K562 (cell line): ENCODE measurements at regions not wholly inside any gene's neighbourhood (a gene's known extent, or its start where the extent isn't known, plus 50 kb on each side); places are given as distances from the start of the nearest gene placed in this dataset.
A peak's percentile ranks its signal among the peaks of the same experiment; 100 is the strongest.

Experiments
- ATAC-seq: fragments of 200-7000 bp; cut with Tn5 transposase; 3 replicates; pipeline ENCODE4 v1.9.1; 2020; ENCODE audit warnings: moderate library complexity
- BruUV-seq: library from RNA; stranded (reverse); fragments of 400-500 nt; replicated peaks from 2 replicates; lab custom pipeline; 2021; lab: Mats Ljungman, UMichigan
- CTCF ChIA-PET: fragments of 300-600 bp; formaldehyde crosslinking; extraction: SDS; loops from one replicate; lab custom pipeline; 2021; ENCODE audit warnings: low intra/inter-chr PET ratio; lab: Yijun Ruan, JAX
- POLR2A ChIA-PET: fragments of 300-600, 350-650 bp; sonication (Branson Sonifier 250); formaldehyde crosslinking; extraction: SDS; loops from one replicate; lab custom pipeline; 2021; ENCODE audit warnings: antibody characterized with exemption, inconsistent platforms; lab: Yijun Ruan, JAX
- DNase-seq, 4 experiments: peaks; one replicate each; pipeline versions ENCODE4 v3.0.0 to v3.0.0-alpha.2; 2011 to 2018; ENCODE audit warnings: low spot score in 3 of 4, mixed read lengths in 3 of 4; ENCODE audit errors: extremely low read depth in 1 of 4
- FAIRE-seq: peaks from 2 replicates; lab custom pipeline; 2011; peaks lifted over from hg19 to GRCh38; lab: Jason Lieb, UNC
- H2AFZ ChIP-seq: 2 replicates; pipeline ENCODE4 v1.6.0; 2011; ENCODE audit warnings: low read depth, low read length, control low read depth, inconsistent platforms
- H3K27ac ChIP-seq: fragments of 200-600 bp; 3 replicates; pipeline ENCODE4 v1.8.0; 2011; ENCODE audit warnings: low read depth, mild to moderate bottlenecking, control low read depth, inconsistent platforms, low read length, moderate library complexity, mixed read lengths; ENCODE audit errors: extremely low read depth
- H3K27me3 ChIP-seq, 2 experiments: fragments of 300-600 bp in 1 of 2; 2 replicates in 1 of 2; 3 replicates in 1 of 2; pipeline versions ENCODE4 v1.6.0 to v1.8.0; 2011; ENCODE audit warnings: inconsistent platforms in 2 of 2, low read length in 2 of 2, mild to moderate bottlenecking in 1 of 2, mixed read lengths in 1 of 2, moderate library complexity in 1 of 2; ENCODE audit not compliant: control insufficient read depth in 2 of 2, insufficient read depth in 2 of 2
- H3K36me3 ChIP-seq: fragments of 300-600 bp; 3 replicates; pipeline ENCODE4 v1.8.0; 2011; ENCODE audit warnings: mild to moderate bottlenecking, low read length, inconsistent platforms; ENCODE audit not compliant: control insufficient read depth, insufficient read depth
- H3K4me1 ChIP-seq, 2 experiments: fragments of 200-600 bp in 1 of 2; replicated peaks in 1 of 2; 2 replicates in 1 of 2; 3 replicates in 1 of 2; pipeline versions ENCODE4 v1.5.1 to v1.8.0; 2011; ENCODE audit warnings: inconsistent platforms in 2 of 2, low read length in 2 of 2, mild to moderate bottlenecking in 1 of 2, mixed read lengths in 1 of 2, moderate library complexity in 1 of 2; ENCODE audit not compliant: control insufficient read depth in 2 of 2, insufficient read depth in 2 of 2
- H3K4me2 ChIP-seq: 2 replicates; pipeline ENCODE4 v1.6.1; 2011; ENCODE audit warnings: low read length, control low read depth, inconsistent platforms, mixed read lengths; ENCODE audit not compliant: insufficient read depth
- H3K4me3 ChIP-seq: fragments of 200-600 bp; sonication (generic), shearing (Covaris generic); 2 replicates; pipeline ENCODE4 v1.5.1; 2016; ENCODE audit warnings: control low read depth, inconsistent platforms
- H3K79me2 ChIP-seq: fragments of 200-600 bp; 3 replicates; pipeline ENCODE4 v1.8.0; 2011; ENCODE audit warnings: low read length, inconsistent platforms; ENCODE audit not compliant: control insufficient read depth, insufficient read depth
- H3K9ac ChIP-seq, 2 experiments: 2 replicates each; pipeline versions ENCODE4 v1.6.0 to v1.6.1; 2011; ENCODE audit warnings: low read depth in 2 of 2, low read length in 2 of 2, control low read depth in 1 of 2, inconsistent platforms in 1 of 2, mild to moderate bottlenecking in 1 of 2, mixed read lengths in 1 of 2; ENCODE audit not compliant: insufficient read depth in 1 of 2
- H3K9me1 ChIP-seq: one replicate; pipeline ENCODE4 v1.6.0; 2011; ENCODE audit warnings: inconsistent platforms, mild to moderate bottlenecking, low read length, moderate library complexity; ENCODE audit not compliant: control insufficient read depth, insufficient read depth
- H3K9me3 ChIP-seq: replicated peaks from 2 replicates; pipeline ENCODE4 v1.5.1; 2011; ENCODE audit warnings: low read depth, low read length, inconsistent platforms; ENCODE audit not compliant: control insufficient read depth, insufficient read depth
- H4K20me1 ChIP-seq: replicated peaks from 2 replicates; pipeline ENCODE4 v1.6.1; 2011; ENCODE audit warnings: low read length, inconsistent platforms, mixed read lengths; ENCODE audit not compliant: control insufficient read depth, insufficient read depth
- CSDE1 ChIP-seq, 2 experiments: fragments of 450-650 bp; IDR thresholded peaks; 2 replicates each; pipeline ENCODE4 v1.6.1; 2016; ENCODE audit warnings: mild to moderate bottlenecking in 1 of 2
- DPF2 ChIP-seq: fragments of 450-650 bp; IDR thresholded peaks from 2 replicates; pipeline ENCODE4 v1.6.1; 2016
- FOXA3 ChIP-seq, 2 experiments: fragments of 450-650 bp in 1 of 2; sonication (generic) in 1 of 2; formaldehyde crosslinking; IDR thresholded peaks in 1 of 2; conservative IDR thresholded peaks in 1 of 2; 2 replicates each; pipeline versions ENCODE4 v1.4.0 to v1.8.0; 2020 to 2022; ENCODE audit warnings: mild to moderate bottlenecking in 2 of 2, missing genetic modification reagents in 1 of 2
- POLR2AphosphoS5 ChIP-seq: IDR thresholded peaks from 2 replicates; pipeline ENCODE4 v1.6.1; 2011; ENCODE audit warnings: mild to moderate bottlenecking, low read depth, low read length, moderate library complexity; ENCODE audit not compliant: control insufficient read depth, insufficient read depth
- POLR2H ChIP-seq: IDR thresholded peaks from 2 replicates; pipeline ENCODE4 v1.6.1; 2016; ENCODE audit warnings: missing genetic modification characterization, low read depth, mild to moderate bottlenecking, control low read depth, missing compliant biosample characterization, moderate library complexity
- RBM22 ChIP-seq: fragments of 200-400 bp; formaldehyde crosslinking; IDR thresholded peaks from 2 replicates; pipeline ENCODE4 v1.6.1; 2018; ENCODE audit warnings: low read length, low read depth; ENCODE audit not compliant: poor library complexity, severe bottlenecking
- TAF9B ChIP-seq: fragments of 450-650 bp; IDR thresholded peaks from 2 replicates; pipeline ENCODE4 v1.6.1; 2018; ENCODE audit warnings: mild to moderate bottlenecking; ENCODE audit not compliant: partially characterized antibody
- ZC3H4 ChIP-seq: sonication (generic); formaldehyde crosslinking; IDR thresholded peaks from 2 replicates; pipeline ENCODE4 v1.9.0; 2021; ENCODE audit warnings: missing genetic modification reagents, borderline replicate concordance
- ZNF124 ChIP-seq: sonication (generic); formaldehyde crosslinking; IDR thresholded peaks from 2 replicates; pipeline ENCODE4 v1.8.1; 2022; ENCODE audit warnings: missing genetic modification reagents
- ZNF347 ChIP-seq: fragments of 450-650 bp; formaldehyde crosslinking; IDR thresholded peaks from 2 replicates; pipeline ENCODE4 v1.4.0; 2020; ENCODE audit warnings: low read depth, mild to moderate bottlenecking, moderate library complexity
- ZNF444 ChIP-seq: fragments of 250-450 bp; sonication (Bioruptor Pico); IDR thresholded peaks from 2 replicates; pipeline ENCODE4 v1.4.0; 2020; ENCODE audit warnings: mild to moderate bottlenecking, moderate library complexity
- WGBS: fragments of 100-300 bp; shearing (Covaris generic); methylation state at CpG from one replicate; pipeline ENCODE4 v1.1.6; 2016; ENCODE audit warnings: low coverage, mixed read lengths; ENCODE audit not compliant: insufficient coverage; ENCODE audit errors: missing lambda C conversion rate; 5-methylcytosine and 5-hydroxymethylcytosine counted together
- in situ Hi-C: fragments of 300-500 bp; cut with MboI; formaldehyde crosslinking; loops from 4 replicates; pipeline ENCODE4 v1.15.0; 2018; ENCODE audit warnings: inconsistent platforms, mixed read lengths
- intact Hi-C: fragments of 100-400 bp; cut with micrococcal nuclease; formaldehyde crosslinking; loops from 2 replicates; pipeline ENCODE4 v1.14.2; 2022
- TF ChIP-seq, protein P1 (sequence below), 2 experiments: fragments of 450-650 bp; IDR thresholded peaks; 2 replicates each; pipeline ENCODE4 v1.6.1; 2016; ENCODE audit warnings: mild to moderate bottlenecking in 2 of 2, borderline replicate concordance in 1 of 2, low read depth in 1 of 2, moderate library complexity in 1 of 2

DNA sequence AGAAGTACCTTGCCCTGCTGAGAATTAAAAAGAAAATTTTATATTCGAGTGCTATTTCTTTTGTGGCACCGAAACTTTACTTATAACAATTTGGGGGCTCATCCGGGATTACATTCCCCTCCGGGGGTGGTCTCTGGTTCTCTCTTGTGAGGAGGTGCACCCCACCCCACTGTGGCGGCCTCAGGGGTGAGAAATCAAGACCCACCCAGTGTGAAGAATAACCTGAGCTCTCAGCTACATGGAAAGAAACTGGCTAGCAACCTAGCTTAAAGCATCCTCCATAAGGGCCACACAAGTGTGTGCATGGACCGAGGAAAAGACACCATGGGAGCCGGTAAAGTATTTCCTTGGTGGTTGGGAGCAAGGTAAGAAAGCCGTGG is 50.9 kb upstream of the ANKRD10 start (continued):
- no peak for TF ChIP-seq ZNF124
- TF ChIP-seq ZNF444 (CRISPR knock-in tag) = no peak

DNA sequence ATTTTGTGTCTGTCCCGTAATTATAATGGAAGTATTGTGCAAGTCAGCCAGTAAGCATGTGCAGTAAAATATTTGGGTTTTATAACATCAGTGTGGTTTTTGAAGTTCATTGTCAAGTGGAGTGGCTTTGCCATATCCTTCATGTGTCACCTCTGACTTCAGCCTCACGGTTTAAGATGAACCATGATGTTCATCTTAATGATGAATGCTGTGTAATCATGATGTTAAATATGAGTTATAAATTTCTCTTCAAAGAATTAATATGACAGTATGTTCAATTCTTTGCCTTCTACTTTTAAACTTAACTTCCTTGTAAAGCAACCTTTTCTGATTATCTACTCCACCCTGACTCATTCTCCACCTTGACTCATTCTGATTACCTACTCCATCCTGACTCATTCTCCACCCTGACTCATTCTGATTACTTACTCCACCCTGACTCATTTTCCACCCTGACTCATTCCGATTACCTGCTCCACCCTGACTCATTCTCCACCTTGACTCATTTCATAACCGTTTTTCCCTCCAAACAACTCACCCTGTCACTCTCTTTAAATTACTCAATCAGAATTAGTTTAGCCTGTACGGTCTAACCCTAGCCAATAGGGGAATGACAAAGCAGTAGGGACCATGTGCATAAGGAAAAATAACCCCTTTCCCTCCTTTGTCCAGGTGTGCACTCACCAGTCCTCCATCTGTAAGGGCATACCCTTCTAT is 50.3 kb upstream of the ANKRD10 start:
- Histone ChIP-seq H3K9ac (peak overlapping the region in 1 of 2 experiments; percentile 91; a peak in 2 of 4 replicates), H3K36me3 (no peaks in the 10 kb centered on the region; the same call in 2 of the 3 replicates), H3K79me2 (peaks cover 41% of the 10 kb centered on the region; the same call in 2 of the 3 replicates), H3K4me3 (peak overlapping the region; percentile 29), H3K9me1 (no peaks in the 10 kb centered on the region), H4K20me1 (no peaks in the 10 kb centered on the region), H2AFZ (peak overlapping the region; percentile 62; the same call in 1 of the 2 replicates), H3K9me3 (peaks cover 5% of the 10 kb centered on the region; the same call in 1 of the 2 replicates), H3K4me2 (peak overlapping the region; percentile 78; the same call in 1 of the 2 replicates), H3K4me1 (peaks cover 0 to 27% of the 10 kb centered on the region in 2 experiments; a peak in 3 of 5 replicates), H3K27me3 (no peaks in the 10 kb centered on the region), H3K27ac (peak overlapping the region; percentile 99)
- ChIA-PET CTCF (no interaction called here), POLR2A (interaction anchor here (1.2 kb wide), 1 partner anchor 10 kb away, joined by 4 read pairs; no protein-coding TSS in a partner anchor)
- WGBS = 4% methylated on average over 5 of the region's 5 CpGs
- FAIRE-seq (peak; percentile 92), ATAC-seq (peak; percentile 88), DNase-seq (peak; percentile 25 to 92 (median 37))
- intact Hi-C loops (loop anchor here (5.0 kb wide), 1 partner anchor 72 kb away; no protein-coding TSS in a partner anchor), in situ Hi-C loops (no loop called here)
- no TSS peak for BruUV-seq
- no peak for TF ChIP-seq RBM22
- 0 out of 2 replicates have a peak, but pooled peaks have one; percentile 20 for TF ChIP-seq POLR2H (tag)
- TF ChIP-seq, protein P1, sequence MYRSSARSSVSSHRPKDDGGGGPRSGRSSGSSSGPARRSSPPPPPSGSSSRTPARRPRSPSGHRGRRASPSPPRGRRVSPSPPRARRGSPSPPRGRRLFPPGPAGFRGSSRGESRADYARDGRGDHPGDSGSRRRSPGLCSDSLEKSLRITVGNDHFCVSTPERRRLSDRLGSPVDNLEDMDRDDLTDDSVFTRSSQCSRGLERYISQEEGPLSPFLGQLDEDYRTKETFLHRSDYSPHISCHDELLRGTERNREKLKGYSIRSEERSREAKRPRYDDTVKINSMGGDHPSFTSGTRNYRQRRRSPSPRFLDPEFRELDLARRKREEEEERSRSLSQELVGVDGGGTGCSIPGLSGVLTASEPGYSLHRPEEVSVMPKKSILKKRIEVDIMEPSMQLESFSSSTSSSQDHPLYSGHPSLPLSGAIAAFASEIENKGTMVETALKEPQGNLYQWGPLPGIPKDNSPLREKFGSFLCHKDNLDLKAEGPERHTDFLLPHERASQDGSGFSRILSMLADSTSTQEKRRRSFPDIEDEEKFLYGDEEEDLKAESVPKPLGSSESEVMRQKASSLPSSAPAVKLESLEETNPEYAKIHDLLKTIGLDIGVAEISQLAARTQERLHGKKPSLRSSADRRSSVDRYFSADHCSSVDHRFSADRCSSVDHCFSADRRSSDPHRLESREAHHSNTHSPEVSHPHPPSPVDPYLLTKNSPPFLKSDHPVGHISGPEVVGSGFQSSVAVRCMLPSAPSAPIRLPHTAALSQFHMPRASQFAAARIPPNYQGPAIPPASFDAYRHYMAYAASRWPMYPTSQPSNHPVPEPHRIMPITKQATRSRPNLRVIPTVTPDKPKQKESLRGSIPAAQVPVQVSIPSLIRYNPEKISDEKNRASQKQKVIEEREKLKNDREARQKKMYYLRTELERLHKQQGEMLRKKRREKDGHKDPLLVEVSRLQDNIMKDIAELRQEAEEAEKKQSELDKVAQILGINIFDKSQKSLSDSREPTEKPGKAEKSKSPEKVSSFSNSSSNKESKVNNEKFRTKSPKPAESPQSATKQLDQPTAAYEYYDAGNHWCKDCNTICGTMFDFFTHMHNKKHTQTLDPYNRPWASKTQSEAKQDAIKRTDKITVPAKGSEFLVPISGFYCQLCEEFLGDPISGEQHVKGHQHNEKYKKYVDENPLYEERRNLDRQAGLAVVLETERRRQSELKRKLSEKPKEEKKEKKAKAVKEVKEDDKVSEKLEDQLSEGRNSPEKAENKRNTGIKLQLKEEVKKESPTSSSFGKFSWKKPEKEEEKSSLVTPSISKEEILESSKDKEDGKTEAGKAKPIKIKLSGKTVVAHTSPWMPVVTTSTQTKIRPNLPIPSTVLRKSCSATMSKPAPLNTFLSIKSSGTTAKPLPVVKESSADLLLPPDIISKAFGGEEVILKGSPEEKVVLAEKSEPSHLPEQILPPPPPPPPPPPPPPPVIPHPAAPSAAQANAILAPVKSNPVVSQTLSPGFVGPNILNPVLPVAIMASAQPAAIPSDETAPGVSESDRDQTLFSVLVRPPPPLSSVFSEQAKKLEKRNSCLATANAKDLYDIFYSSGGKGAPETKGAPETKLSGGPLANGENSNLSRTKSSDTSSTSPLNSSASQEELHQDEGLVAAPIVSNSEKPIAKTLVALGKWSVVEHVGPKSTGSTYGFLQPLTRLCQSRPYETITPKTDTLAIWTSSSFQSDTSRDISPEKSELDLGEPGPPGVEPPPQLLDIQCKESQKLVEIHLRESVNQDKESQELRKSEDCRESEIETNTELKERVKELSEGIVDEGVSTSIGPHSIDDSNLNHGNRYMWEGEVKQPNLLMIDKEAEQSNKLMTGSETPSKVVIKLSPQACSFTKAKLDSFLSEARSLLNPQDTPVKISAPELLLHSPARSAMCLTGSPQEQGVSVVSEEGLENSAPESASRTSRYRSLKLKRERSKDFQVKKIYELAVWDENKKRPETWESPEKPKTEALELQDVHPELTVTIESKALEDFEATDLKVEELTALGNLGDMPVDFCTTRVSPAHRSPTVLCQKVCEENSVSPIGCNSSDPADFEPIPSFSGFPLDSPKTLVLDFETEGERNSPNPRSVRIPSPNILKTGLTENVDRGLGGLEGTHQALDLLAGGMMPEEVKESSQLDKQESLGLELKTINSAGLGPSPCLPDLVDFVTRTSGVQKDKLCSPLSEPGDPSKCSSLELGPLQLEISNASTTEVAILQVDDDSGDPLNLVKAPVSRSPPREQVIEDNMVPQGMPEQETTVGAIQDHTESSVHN (IDR thresholded peaks at IDR 0.05; ENCODE audit: borderline replicate concordance in 1 of 2, low read depth in 1 of 2) = peak in 1 of 2 experiments; percentile 100; a peak in 2 of 4 replicates
- no peak for TF ChIP-seq CSDE1 (IDR thresholded peaks at IDR 0.05)
- no peak for TF ChIP-seq ZNF347 (CRISPR knock-in tag)
- TF ChIP-seq ZC3H4 (CRISPR knock-in tag) = peak; percentile 50; the same call in 1 of the 2 replicates
- TF ChIP-seq POLR2AphosphoS5 = peak; percentile 56; the same call in 1 of the 2 replicates
- TF ChIP-seq TAF9B = peak; percentile 99
- TF ChIP-seq FOXA3 (CRISPR knock-in tag; conservative IDR thresholded peaks at IDR 0.05 in 1 of 2, IDR thresholded peaks at IDR 0.05 in 1 of 2) = no peak
- peak; percentile 100 for TF ChIP-seq DPF2
